ENCODE measurements at regions not wholly inside any gene's neighbourhood (a gene's known extent, or its start where the extent isn't known, plus 50 kb on each side); places are given as distances from the start of the nearest gene placed in this dataset.

- H3K27me3 ChIP-seq (ENCODE audit: insufficient read depth in 3 of 3, low read length in 2 of 3), result peaks cover 0 to 12% (median 4%) of the 10 kb centered on the region in 3 donors
- no peaks in the 10 kb centered on the region for H3K4me1 ChIP-seq
- H3K27ac ChIP-seq, result no peak overlapping the region
- intact Hi-C loops (cut with DNase I), result loop anchor here (5.0 to 10.0 kb wide), 2 partner anchors 255 to 718 kb away; no protein-coding TSS in a partner anchor
- no peak for ATAC-seq
- DNase-seq, result no peak
- no peak overlapping the region for H3K4me3 ChIP-seq
- no peaks in the 10 kb centered on the region for H3K9me3 ChIP-seq
- no peak for TF ChIP-seq CTCF (IDR thresholded peaks at IDR 0.05)
- no peaks in the 10 kb centered on the region for H3K36me3 ChIP-seq (ENCODE audit: insufficient read depth in 1 of 2, low read depth in 1 of 2)
- 91 to 92% (median 92%) methylated on average over 31 of the region's 31 CpGs for WGBS, 3 donors
Observed at GRCh38 chr22:49302530-49302929, 525.1 kb downstream of the BRD1 start.

DNA sequence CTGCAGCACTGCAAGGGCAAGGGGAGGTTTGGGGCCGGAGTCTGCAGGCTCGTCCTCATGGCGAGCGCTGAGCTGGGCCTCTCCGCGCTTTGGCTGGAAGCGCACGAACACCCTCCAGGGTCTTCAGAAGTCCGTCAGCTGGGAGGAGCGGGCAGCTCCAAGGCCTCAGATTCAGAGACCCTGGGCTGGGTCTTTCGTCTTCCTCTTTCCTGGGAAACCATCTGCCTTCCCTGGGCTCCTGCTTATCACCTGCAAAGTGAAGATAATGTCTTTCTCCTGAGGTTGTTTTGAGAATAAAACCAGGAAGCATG is 525.6 kb downstream of the BRD1 start:
- Histone ChIP-seq H3K36me3 (ENCODE audit: insufficient read depth in 1 of 2, low read depth in 1 of 2) (no peaks in the 10 kb centered on the region), H3K27ac (no peak overlapping the region), H3K27me3 (ENCODE audit: insufficient read depth in 3 of 3, low read length in 2 of 3) (peaks cover 0 to 12% (median 4%) of the 10 kb centered on the region in 3 donors), H3K4me1 (no peaks in the 10 kb centered on the region), H3K9me3 (no peaks in the 10 kb centered on the region), H3K4me3 (no peak overlapping the region)
- 87 to 88% (median 87%) methylated on average over 11 of the region's 11 CpGs for WGBS, 3 donors
- no peak for TF ChIP-seq CTCF (IDR thresholded peaks at IDR 0.05)
- DNase-seq (no peak), ATAC-seq (no peak)
- intact Hi-C loops (cut with DNase I), result loop anchor here (5.0 to 10.0 kb wide), 2 partner anchors 255 to 717 kb away; no protein-coding TSS in a partner anchor

DNA sequence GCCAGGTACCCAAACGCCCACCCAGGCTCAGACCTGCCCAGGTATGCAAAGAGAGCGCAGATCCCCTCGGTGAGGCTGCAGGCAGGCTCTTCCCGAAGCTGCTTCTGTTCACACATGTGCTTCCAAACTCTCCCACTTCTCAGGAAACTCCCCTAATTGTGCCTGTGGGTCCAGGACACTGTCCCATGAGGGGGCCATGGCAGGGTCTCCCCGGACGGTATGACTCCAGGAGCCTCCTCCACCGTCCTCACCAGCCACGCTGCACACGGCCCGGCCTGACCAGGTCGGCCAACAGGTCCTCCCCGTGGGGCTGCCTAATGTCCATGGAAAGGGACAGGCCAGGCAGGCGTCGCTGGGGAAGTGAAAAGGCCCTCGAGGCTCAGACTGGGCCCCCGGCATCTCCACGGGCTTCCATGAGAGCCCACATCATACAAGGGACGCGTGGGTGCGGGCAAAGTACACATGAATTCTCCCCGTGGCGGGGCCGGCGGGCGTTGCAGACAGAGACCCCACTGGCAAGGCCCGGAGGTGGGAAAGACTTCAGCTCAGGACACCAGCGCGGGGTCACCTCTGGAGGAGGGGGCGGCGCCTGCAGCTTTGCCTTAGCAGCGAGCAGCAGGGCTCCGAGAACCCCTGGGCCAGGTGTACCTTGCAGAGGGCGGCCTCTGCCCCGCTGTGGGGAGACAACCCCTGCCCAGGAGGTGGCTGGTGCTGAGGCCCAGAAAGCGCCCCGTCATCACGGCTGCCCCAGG is 526.1 kb downstream of the BRD1 start:
- no peaks in the 10 kb centered on the region for H3K9me3 ChIP-seq
- no peak for DNase-seq
- no peak for TF ChIP-seq CTCF (IDR thresholded peaks at IDR 0.05)
- intact Hi-C loops (cut with DNase I), result loop anchor here (5.0 to 10.0 kb wide), 2 partner anchors 254 to 717 kb away; no protein-coding TSS in a partner anchor
- no peaks in the 10 kb centered on the region for H3K36me3 ChIP-seq (ENCODE audit: insufficient read depth in 1 of 2, low read depth in 1 of 2)
- H3K4me3 ChIP-seq, result no peak overlapping the region
- peaks cover 0 to 12% (median 4%) of the 10 kb centered on the region in 3 donors for H3K27me3 ChIP-seq (ENCODE audit: insufficient read depth in 3 of 3, low read length in 2 of 3)
- no peaks in the 10 kb centered on the region for H3K4me1 ChIP-seq
- ATAC-seq, result no peak
- H3K27ac ChIP-seq, result no peak overlapping the region
- WGBS, 3 donors, result 81 to 88% (median 85%) methylated on average over 37 of the region's 37 CpGs

DNA sequence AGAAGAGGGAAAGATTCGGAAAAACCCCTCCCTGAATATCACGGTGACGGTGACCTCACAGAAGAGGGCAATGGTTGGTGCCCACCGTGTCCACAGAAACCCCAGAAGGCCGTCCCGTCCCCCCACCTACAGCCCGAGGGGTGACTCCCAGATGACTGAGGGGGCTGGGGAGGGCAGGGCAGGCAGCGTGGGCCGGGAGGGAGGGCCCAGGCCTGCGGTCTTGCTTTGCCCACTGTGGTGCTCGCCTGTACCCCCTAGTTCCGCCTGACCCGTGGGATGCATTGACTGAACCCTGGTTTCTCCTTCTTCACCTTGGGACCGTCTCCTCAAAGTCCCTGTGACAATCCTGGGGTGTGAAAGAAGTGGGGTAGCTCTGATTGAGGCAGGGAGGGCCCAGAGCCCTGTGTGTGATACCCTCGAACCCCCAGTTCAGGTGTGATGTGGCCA is 526.7 kb downstream of the BRD1 start:
- Histone ChIP-seq H3K4me3 (no peak overlapping the region), H3K27ac (no peak overlapping the region)

More for the DNA sequence above, 526.7 kb downstream of the BRD1 start:
- WGBS, 3 donors, result 80 to 88% (median 81%) methylated on average over 15 of the region's 15 CpGs
- no peaks in the 10 kb centered on the region for H3K9me3 ChIP-seq
- H3K4me1 ChIP-seq, result no peaks in the 10 kb centered on the region
- TF ChIP-seq CTCF (IDR thresholded peaks at IDR 0.05), result no peak
- H3K36me3 ChIP-seq (ENCODE audit: insufficient read depth in 1 of 2, low read depth in 1 of 2), result no peaks in the 10 kb centered on the region
- DNase-seq, result no peak
- H3K27me3 ChIP-seq (ENCODE audit: insufficient read depth in 3 of 3, low read length in 2 of 3), result peaks cover 0 to 12% (median 4%) of the 10 kb centered on the region in 3 donors
- no peak for ATAC-seq
- intact Hi-C loops (cut with DNase I), result loop anchor here (5.0 to 10.0 kb wide), 2 partner anchors 254 to 716 kb away; no protein-coding TSS in a partner anchor

Data from psoas muscle (tissue), 7 donors.